ENCODE measurements at regions not wholly inside any gene's neighbourhood (a gene's known extent, or its start where the extent isn't known, plus 50 kb on each side); places are given as distances from the start of the nearest gene placed in this dataset.
"Not testable (repeated sequence)": the region's sequence is repeated elsewhere in the genome, so short reads cannot be mapped to it uniquely, and the experiment has no call there.

- no peak for DNase-seq
Measured at GRCh38 chr6:98044791-98045470, 761.9 kb upstream of the MMS22L start.

GRCh38 chr6:98047164-98047563 lies 764.1 kb upstream of the MMS22L start:
- DNase-seq = no peak

- DNase-seq = no peak
Measured at GRCh38 chr6:98047871-98048270, 764.9 kb upstream of the MMS22L start.

GRCh38 chr6:98054453-98054852 lies 771.4 kb upstream of the MMS22L start:
- DNase-seq = no peak

- no peak for DNase-seq
Measured at GRCh38 chr6:98056955-98057354, 773.9 kb upstream of the MMS22L start.

GRCh38 chr6:98067375-98067774 lies 767.0 kb upstream of the POU3F2 start:
- no peak for DNase-seq

- DNase-seq = not testable (repeated sequence)
Measured at GRCh38 chr6:98088537-98088936, 745.8 kb upstream of the POU3F2 start.

GRCh38 chr6:98092331-98092730 lies 742.0 kb upstream of the POU3F2 start:
- DNase-seq = no peak

GRCh38 chr6:98094696-98095095 lies 739.7 kb upstream of the POU3F2 start:
- DNase-seq = no peak

GRCh38 chr6:98107801-98108200 lies 726.6 kb upstream of the POU3F2 start:
- DNase-seq = no peak

GRCh38 chr6:98116455-98116854 lies 717.9 kb upstream of the POU3F2 start:
- DNase-seq = no peak

GRCh38 chr6:98117068-98117467 lies 717.3 kb upstream of the POU3F2 start:
- DNase-seq = no peak

- no peak for DNase-seq
Measured at GRCh38 chr6:98118397-98119045, 715.9 kb upstream of the POU3F2 start.

- DNase-seq = no peak
Measured at GRCh38 chr6:98124171-98124570, 710.2 kb upstream of the POU3F2 start.

GRCh38 chr6:98131290-98131990 lies 702.9 kb upstream of the POU3F2 start:
- DNase-seq = no peak

GRCh38 chr6:98136333-98136732 lies 698.0 kb upstream of the POU3F2 start:
- DNase-seq = no peak

- no peak for DNase-seq
Measured at GRCh38 chr6:98137391-98137790, 697.0 kb upstream of the POU3F2 start.

- DNase-seq = no peak
Measured at GRCh38 chr6:98142839-98143238, 691.5 kb upstream of the POU3F2 start.

- DNase-seq = no peak
Measured at GRCh38 chr6:98146656-98147055, 687.7 kb upstream of the POU3F2 start.

- DNase-seq = no peak
Measured at GRCh38 chr6:98156580-98156979, 677.8 kb upstream of the POU3F2 start.

- no peak for DNase-seq
Measured at GRCh38 chr6:98179606-98180005, 654.8 kb upstream of the POU3F2 start.

GRCh38 chr6:98200084-98200483 lies 634.3 kb upstream of the POU3F2 start:
- no peak for DNase-seq

GRCh38 chr6:98203170-98203806 lies 631.1 kb upstream of the POU3F2 start:
- no peak for DNase-seq

GRCh38 chr6:98212468-98212867 lies 621.9 kb upstream of the POU3F2 start:
- DNase-seq = no peak

All from activated CD4-positive, CD25-positive, alpha-beta regulatory T cell (primary cell).